Keratinocyte (primary cell): ENCODE measurements at regions not wholly inside any gene's neighbourhood (a gene's known extent, or its start where the extent isn't known, plus 50 kb on each side); places are given as distances from the start of the nearest gene placed in this dataset.

Source experiments
- DNase-seq: peaks from one replicate; pipeline ENCODE4 v3.0.0-alpha.2; 2011; ENCODE audit warnings: low read depth, missing footprints, low spot score
- FAIRE-seq: peaks from 2 replicates; lab custom pipeline; 2011; peaks lifted over from hg19 to GRCh38; lab: Jason Lieb, UNC
- H2AFZ ChIP-seq: 2 replicates; pipeline ENCODE4 v1.6.0; 2012; ENCODE audit warnings: low read length, control low read depth, inconsistent platforms; ENCODE audit not compliant: control insufficient read depth
- H3K27ac ChIP-seq: 2 replicates; pipeline ENCODE4 v1.5.1; 2011; ENCODE audit warnings: low read length; ENCODE audit not compliant: control insufficient read depth, insufficient read depth
- H3K27me3 ChIP-seq: 3 replicates; pipeline ENCODE4 v1.6.0; 2011; ENCODE audit warnings: low read length; ENCODE audit not compliant: control insufficient read depth, insufficient read depth; ENCODE audit errors: extremely low read depth
- H3K36me3 ChIP-seq, 2 experiments: 2 replicates in 1 of 2; 3 replicates in 1 of 2; pipeline ENCODE4 v1.5.1; 2011; ENCODE audit warnings: low read length in 2 of 2, mild to moderate bottlenecking in 1 of 2; ENCODE audit not compliant: control insufficient read depth in 2 of 2, insufficient read depth in 2 of 2; ENCODE audit errors: extremely low read depth in 1 of 2
- H3K4me1 ChIP-seq: 3 replicates; pipeline ENCODE4 v1.5.1; 2011; ENCODE audit warnings: low read length; ENCODE audit not compliant: control insufficient read depth, insufficient read depth; ENCODE audit errors: extremely low read depth
- H3K4me2 ChIP-seq: 3 replicates; pipeline ENCODE4 v1.6.0; 2011; ENCODE audit warnings: low read depth, low read length; ENCODE audit not compliant: control insufficient read depth, insufficient read depth; ENCODE audit errors: extremely low read depth
- H3K4me3 ChIP-seq, 3 experiments: fragments of 200-600 bp in 1 of 3; sonication (generic) in 1 of 3; 2 replicates in 2 of 3; 3 replicates in 1 of 3; pipeline ENCODE4 v1.5.1; 2011 to 2016; ENCODE audit warnings: low read length in 3 of 3, mild to moderate bottlenecking in 3 of 3, control low read depth in 2 of 3, inconsistent platforms in 1 of 3, low read depth in 1 of 3, mixed read lengths in 1 of 3, mixed run types in 1 of 3, moderate library complexity in 1 of 3; ENCODE audit not compliant: control insufficient read depth in 2 of 3, insufficient read depth in 2 of 3; ENCODE audit errors: extremely low read depth in 1 of 3
- H3K79me2 ChIP-seq: 2 replicates; pipeline ENCODE4 v1.6.0; 2012; ENCODE audit warnings: low read length; ENCODE audit not compliant: control insufficient read depth, insufficient read depth
- H3K9ac ChIP-seq: 3 replicates; pipeline ENCODE4 v1.6.0; 2011; ENCODE audit warnings: low read length; ENCODE audit not compliant: control insufficient read depth, insufficient read depth; ENCODE audit errors: extremely low read depth
- H3K9me1 ChIP-seq: 3 replicates; pipeline ENCODE4 v1.6.0; 2011; ENCODE audit warnings: low read length; ENCODE audit not compliant: control insufficient read depth, insufficient read depth; ENCODE audit errors: extremely low read depth
- H3K9me3 ChIP-seq: 2 replicates; pipeline ENCODE4 v1.5.1; 2012; ENCODE audit warnings: low read depth, low read length; ENCODE audit not compliant: control insufficient read depth
- H4K20me1 ChIP-seq: 3 replicates; pipeline ENCODE4 v1.6.0; 2011; ENCODE audit warnings: low read length; ENCODE audit not compliant: control insufficient read depth, insufficient read depth; ENCODE audit errors: extremely low read depth
- EZH2 ChIP-seq: IDR thresholded peaks from one replicate; pipeline ENCODE4 v1.6.1; 2012; ENCODE audit warnings: inconsistent platforms, mild to moderate bottlenecking, low read length, moderate library complexity
- dilution Hi-C: fragments of 300-500 bp; cut with MboI; formaldehyde crosslinking; loops from one replicate; pipeline ENCODE4 v1.7.0; 2020; ENCODE audit warnings: low sequenced_read_pairs; ENCODE audit not compliant: extremely low pct_ligation_motif_present
- TF ChIP-seq, protein P1 (sequence below), 3 experiments: IDR thresholded peaks in 1 of 3; conservative IDR thresholded peaks in 1 of 3; optimal IDR thresholded peaks in 1 of 3; 2 replicates in 2 of 3; 3 replicates in 1 of 3; pipeline versions ENCODE3 to v1.5.1; 2011; ENCODE audit warnings: low read length in 3 of 3, mild to moderate bottlenecking in 3 of 3, moderate library complexity in 2 of 3, control low read depth in 1 of 3, inconsistent platforms in 1 of 3; ENCODE audit not compliant: insufficient read depth in 2 of 3; ENCODE audit errors: extremely low read depth in 1 of 3

DNA sequence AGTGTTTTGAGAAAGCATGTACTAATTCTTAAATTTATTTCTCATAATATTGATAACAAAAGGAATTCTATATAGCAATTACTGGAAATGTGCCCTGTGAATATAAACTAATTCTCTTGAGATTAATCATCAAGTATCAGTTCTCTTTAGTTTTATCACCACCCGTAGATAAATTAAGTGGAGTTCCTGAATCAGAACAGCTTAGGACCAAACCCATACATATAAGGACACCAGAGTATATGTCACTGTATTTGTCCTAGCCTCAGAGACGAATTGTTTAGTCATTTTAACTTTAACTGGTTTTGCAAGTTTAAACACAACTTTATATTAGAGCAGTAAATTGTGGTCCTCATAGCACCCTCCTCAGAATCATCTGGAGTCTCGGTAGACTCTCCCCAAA lies 572.0 kb downstream of the UTRN start:
- H3K4me2 ChIP-seq: no peak overlapping the region

DNA sequence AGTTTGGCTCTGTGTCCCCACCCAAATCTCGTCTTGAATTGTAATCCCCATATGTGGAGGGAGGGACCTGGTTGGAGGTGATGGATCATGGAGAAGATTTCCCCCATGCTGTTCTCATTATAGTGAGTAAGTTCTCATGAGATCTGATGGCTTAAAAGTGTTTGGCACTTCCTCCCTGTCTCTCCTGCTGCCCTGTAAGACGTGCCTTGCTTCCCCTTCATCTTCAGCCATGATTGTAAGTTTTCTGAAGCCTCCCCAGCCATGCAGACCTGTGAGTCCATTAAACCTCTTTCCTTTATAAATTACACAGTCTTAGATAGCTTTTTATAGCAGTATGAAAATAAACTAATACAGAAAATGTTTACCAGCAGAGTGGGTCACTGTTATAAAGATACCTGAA lies 577.6 kb downstream of the UTRN start:
- FAIRE-seq: no peak
- Histone ChIP-seq H2AFZ (no peak overlapping the region), H3K4me2 (no peak overlapping the region), H3K27ac (no peak overlapping the region), H3K4me3 (no peak overlapping the region), H3K9ac (no peak overlapping the region), H3K79me2 (no peaks in the 10 kb centered on the region), H3K9me1 (no peaks in the 10 kb centered on the region), H3K36me3 (no peaks in the 10 kb centered on the region), H3K27me3 (no peaks in the 10 kb centered on the region), H4K20me1 (no peaks in the 10 kb centered on the region), H3K4me1 (no peaks in the 10 kb centered on the region), H3K9me3 (no peaks in the 10 kb centered on the region)
- no peak for DNase-seq
- dilution Hi-C loops: loop anchor here (5.0 kb wide), 1 partner anchor 75 kb away; no protein-coding TSS in a partner anchor
- no peak for TF ChIP-seq EZH2
- TF ChIP-seq, protein P1, sequence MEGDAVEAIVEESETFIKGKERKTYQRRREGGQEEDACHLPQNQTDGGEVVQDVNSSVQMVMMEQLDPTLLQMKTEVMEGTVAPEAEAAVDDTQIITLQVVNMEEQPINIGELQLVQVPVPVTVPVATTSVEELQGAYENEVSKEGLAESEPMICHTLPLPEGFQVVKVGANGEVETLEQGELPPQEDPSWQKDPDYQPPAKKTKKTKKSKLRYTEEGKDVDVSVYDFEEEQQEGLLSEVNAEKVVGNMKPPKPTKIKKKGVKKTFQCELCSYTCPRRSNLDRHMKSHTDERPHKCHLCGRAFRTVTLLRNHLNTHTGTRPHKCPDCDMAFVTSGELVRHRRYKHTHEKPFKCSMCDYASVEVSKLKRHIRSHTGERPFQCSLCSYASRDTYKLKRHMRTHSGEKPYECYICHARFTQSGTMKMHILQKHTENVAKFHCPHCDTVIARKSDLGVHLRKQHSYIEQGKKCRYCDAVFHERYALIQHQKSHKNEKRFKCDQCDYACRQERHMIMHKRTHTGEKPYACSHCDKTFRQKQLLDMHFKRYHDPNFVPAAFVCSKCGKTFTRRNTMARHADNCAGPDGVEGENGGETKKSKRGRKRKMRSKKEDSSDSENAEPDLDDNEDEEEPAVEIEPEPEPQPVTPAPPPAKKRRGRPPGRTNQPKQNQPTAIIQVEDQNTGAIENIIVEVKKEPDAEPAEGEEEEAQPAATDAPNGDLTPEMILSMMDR (optimal IDR thresholded peaks at IDR 0.05 in 1 of 3, IDR thresholded peaks at IDR 0.05 in 1 of 3, conservative IDR thresholded peaks at IDR 0.05 in 1 of 3; ENCODE audit: extremely low read depth in 1 of 3, insufficient read depth in 2 of 3, low read length in 3 of 3): no peak

More for the DNA sequence above, 572.0 kb downstream of the UTRN start:
- no peak overlapping the region for H2AFZ ChIP-seq
- no peaks in the 10 kb centered on the region for H3K4me1 ChIP-seq
- H3K36me3 ChIP-seq: no peaks in the 10 kb centered on the region
- TF ChIP-seq, protein P1 (optimal IDR thresholded peaks at IDR 0.05 in 1 of 3, IDR thresholded peaks at IDR 0.05 in 1 of 3, conservative IDR thresholded peaks at IDR 0.05 in 1 of 3; ENCODE audit: extremely low read depth in 1 of 3, insufficient read depth in 2 of 3, low read length in 3 of 3): no peak
- no peak for TF ChIP-seq EZH2
- FAIRE-seq: no peak
- no peaks in the 10 kb centered on the region for H3K27me3 ChIP-seq
- no peak overlapping the region for H3K9ac ChIP-seq
- no peaks in the 10 kb centered on the region for H3K79me2 ChIP-seq
- dilution Hi-C loops: no loop called here
- no peak overlapping the region for H3K27ac ChIP-seq
- no peaks in the 10 kb centered on the region for H3K9me1 ChIP-seq
- H4K20me1 ChIP-seq: no peaks in the 10 kb centered on the region
- H3K4me3 ChIP-seq: no peak overlapping the region
- H3K9me3 ChIP-seq: no peaks in the 10 kb centered on the region
- no peak for DNase-seq
